Stimulated activated CD4-positive, alpha-beta T cell treated with anti-CD3 and anti-CD28 coated beads, Interleukin-15, amount 100 ng/mL, for 1 hour (primary cell): ENCODE measurements at regions not wholly inside any gene's neighbourhood (a gene's known extent, or its start where the extent isn't known, plus 50 kb on each side); places are given as distances from the start of the nearest gene placed in this dataset.

Experiments
- DNase-seq, 2 donors: peaks; one replicate each; pipeline ENCODE4 v3.0.0-alpha.2; 2020; ENCODE audit warnings: low read depth in 1 of 2, low spot score in 1 of 2

DNA sequence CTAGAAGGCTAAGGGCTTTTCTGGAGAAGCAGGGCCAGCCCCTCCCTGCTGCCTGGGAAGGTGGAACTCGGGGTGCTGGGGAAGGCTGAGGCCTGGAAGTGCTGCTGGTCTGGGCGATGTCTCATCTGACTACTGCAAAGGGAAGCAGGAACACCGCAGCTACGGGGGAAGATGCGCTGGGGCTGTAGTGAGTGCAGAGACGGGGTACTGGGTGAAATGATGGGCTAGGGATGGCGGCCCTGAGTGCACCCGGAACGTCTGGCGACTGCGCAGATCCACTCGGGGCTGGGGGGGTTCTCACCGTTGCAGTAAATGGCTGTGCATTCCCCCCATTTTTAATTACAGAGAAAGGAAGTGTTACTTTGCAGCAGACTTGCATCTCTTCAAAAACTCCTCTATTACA lies 195.4 kb upstream of the ADARB2 start:
- DNase-seq: no peak

DNA sequence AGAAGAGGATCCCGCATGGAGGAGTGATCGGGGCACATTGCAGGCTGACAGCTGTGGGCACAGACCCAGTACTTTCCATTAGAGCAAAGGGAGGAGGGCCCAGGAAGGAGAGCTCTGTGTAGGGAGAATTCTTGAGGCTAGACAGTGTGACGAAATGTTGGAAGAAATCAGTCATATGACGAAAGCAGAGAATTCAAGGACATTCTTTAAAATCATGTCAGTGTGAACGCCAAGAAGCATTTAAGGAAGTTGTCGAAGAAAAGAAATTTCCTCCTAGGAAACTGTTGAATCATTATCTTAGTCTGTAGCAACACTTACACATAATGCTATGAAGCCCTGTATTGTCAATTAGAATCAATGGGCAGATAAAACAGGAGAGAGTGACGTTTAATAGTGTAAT lies 191.3 kb upstream of the ADARB2 start:
- no peak for DNase-seq

DNA sequence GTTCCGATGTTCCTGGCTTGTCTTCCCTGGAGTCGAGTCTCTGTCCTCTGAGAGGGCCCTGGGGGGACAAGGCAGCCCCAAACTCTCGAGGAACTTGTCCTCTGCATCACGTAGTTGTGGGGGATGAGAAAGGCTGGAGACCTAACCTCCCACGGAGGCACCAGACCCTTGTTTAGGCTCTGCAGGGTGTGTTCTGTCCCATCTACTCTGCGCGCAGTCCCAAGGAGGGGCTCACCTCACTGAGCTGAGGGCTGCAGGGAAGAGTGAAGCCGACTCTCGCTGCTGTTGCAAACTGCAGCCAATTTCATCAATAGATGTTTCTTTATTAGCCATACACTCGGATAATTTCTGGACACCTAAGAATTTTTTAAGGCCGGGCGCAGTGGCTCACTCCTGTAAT lies 186.7 kb upstream of the ADARB2 start:
- no peak for DNase-seq

DNA sequence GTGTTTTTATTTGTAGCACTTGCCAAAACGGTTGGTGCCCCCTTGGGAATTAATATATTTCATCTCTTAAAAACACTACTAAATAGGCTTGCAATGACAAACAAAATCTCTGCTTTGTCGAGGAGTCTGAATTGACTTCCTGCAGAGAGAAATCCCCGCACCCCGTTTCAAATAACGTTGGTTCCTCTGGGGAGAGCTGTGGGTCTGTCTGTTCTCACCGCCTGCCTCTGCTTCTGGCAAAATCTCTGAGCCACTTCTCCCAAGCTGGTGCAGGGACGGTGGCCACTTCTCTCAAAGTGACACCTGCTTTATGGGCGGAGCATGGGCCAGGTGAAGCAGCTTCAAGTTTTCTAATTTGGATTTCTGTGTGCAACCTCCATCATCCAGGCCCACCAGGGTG lies 186.3 kb upstream of the ADARB2 start:
- DNase-seq: no peak

DNA sequence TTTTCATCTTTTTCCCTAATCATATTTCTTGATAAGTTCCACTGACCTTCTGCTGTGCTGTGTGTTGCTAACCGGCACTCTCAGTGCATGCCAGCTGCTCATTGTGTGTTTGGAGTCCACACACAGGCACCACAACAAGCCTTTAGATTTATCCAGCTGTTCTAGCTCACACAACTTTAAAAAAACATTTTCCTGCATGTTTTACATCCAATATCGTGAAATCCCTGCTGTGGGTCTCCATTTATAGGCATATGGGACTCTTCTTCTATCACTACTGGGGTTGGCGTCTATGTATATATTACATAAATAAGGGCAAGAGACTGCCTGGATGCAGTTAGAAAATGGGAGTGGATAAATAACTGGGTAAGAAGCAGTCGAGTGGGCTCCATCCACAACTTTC lies 183.6 kb upstream of the ADARB2 start:
- no peak for DNase-seq

DNA sequence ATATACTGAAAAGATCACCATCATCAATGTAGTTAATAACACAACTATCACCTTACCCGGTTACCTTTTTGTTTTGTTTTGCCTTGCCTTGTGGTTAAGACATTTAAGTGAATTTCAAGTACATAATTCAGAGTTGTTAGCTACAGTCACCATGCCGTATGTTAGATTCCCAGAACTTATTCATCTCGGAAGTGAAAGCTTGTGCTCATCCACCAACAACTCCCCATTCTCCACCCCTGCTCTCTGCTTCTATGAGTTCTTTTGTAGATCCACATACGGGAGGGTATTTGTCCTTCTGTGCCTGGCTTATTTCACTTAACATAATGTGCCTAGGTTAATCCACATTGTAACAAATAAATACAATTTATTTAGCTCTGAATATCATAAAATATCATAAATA lies 182.8 kb upstream of the ADARB2 start:
- no peak for DNase-seq

DNA sequence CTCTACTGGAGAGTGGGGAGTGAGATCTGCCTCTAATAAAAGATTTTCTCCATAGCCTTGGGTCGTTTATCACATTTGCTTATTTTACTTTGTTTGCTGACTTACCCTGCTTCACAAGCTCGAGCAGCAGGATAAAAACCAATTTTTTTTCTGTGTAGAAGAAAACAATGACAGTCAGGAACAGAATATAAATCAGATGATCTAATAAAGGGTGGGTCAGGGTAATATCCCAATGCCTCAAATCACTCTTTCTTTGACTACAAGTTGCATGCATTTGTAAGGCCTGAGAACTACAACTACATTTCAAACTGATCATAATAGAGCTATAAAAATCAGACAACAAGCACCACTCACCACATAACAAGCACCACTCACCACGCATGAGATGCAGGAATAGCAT lies 174.4 kb upstream of the ADARB2 start:
- no peak for DNase-seq

DNA sequence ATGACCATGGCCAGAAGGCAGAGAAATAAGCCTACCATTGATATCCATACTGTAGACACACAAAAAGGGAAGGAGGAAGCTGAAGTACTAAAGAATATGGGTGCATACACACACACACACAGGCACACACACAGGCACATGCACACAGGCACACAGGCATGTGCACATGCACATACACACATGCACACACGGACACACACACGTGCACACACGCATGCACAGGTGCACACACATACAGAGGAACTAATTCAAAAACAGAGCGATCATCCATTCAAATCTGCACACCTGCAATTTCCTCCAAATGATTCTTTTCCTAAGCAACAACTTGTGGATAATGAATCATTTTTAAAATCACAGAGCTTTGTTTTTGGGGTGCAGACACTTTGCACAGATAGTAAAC lies 166.7 kb upstream of the ADARB2 start:
- DNase-seq: no peak

DNA sequence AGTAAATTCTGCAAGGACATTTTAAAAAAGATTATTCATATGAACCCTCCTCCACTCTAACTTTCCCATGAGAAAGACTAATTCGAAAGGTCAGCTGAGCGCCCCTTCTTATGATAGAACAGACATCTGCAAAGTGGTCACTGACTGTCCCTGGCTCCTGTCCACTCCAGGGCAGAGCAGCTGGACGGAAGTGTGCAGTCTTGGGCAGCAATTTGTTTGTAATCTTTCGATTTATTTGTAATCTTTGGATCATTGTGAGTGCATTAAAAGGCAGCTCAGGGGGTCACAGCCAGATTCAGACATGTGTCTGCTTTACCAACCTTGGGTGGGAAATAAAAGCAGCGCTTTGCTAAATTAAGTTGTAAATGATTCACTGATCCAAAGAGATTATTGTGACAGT lies 158.8 kb upstream of the ADARB2 start:
- no peak for DNase-seq

DNA sequence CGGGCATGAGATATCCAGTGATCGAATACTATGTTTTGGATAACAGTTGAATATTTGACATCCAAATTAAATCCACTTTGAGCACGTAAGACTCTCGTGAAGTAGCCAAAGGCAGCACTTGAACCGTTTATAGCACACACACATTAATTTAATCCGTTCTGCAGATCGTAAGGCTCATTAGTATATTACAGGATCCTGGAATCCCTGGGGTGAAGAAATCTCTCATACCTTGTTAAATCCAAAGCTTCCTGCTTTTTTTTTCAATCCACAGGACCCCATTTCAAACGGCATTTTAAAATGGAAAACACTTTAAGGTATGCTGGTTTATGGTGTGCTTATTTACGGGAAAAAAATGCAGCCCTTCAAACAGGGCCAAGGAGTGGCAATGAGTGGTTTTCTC lies 158.4 kb upstream of the ADARB2 start:
- DNase-seq: no peak

DNA sequence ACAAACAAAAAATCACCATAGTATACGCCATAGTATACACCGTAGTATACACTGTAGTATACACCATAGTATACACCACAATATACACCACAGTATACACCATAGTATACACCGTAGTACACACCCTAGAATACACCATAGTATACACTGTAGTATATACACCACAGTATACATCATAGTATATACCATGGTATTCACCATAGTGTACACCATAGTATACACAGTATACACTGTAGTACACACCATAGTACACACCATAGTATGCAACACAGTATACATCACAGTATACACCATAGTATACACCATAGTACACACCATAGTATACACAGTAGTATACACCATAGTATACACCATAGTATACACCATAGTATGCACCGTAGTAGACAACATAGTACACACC lies 157.6 kb upstream of the ADARB2 start:
- DNase-seq: no peak

DNA sequence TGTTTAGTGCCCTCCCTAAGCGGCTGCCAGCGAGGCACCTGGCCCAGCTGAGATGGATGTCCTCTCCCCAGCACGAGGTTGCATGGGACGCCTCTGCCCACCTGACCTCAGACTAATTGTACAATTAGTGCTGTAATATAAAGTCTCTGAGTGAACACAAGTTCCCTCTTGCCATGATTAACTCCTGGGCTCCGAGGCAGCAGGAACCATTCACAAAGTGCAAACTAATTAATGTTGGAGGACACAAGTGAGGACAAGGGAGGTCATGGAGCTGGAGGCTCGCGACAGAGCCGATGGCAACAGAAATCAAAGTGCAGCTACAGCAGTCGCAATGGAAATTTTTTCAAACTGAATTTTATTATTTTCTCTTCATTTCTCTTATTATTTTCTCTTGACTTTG lies 156.6 kb upstream of the ADARB2 start:
- no peak for DNase-seq

DNA sequence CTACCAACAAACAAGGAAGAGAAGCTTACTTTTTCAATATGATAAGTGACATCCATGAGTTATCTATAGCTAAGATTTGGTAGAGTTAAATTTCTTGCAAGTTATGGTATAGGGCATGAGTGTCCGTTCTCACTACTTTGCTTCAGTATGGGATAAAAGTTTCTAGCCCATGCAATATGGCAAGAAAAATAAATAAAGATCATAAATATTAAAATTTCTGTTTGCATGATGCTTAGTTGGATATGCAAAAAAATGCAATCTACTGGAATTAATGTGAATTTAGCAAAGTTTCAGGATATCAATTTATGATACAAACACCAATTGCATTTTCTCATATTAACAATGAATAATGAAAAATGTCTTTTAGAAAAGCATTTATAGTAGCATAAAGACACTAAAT lies 148.7 kb upstream of the ADARB2 start:
- DNase-seq: no peak

DNA sequence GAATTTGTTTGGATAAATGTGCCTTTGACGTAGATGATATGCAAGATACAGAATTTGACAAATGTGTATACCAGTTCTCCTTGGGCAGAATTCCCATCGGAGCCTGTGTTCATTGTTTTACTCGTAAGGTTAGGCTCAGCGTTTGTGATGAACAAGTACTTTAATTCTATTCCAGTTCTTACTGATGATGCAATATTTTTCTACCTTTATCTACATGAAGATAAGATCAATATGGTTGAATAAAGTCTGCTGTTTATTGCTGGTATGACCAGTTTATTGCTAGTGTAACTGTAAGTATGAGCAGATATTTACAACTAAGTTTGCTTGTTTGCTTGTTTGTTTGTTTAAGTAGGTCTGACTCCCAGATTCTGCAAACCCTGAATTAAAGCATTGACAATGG lies 145.4 kb upstream of the ADARB2 start:
- DNase-seq: no peak

DNA sequence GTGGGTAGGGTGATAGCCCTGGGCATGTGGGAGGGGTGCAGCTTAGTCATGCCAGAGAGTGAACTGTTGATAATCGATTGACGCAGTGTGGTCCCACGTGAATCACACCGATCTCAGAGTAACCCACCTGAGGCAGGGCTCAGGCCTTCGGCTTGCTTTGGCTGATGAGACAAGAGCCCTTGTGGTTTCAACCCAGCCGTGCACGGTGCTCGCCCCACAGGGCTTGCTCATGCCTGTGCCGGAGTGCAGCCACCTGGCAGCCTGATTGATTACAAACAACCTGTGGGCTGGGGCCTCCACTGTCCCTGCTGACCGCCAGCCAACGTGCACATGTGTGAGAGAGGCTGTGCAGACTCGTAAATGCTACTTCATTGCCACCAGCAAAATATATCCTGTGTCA lies 144.9 kb upstream of the ADARB2 start:
- DNase-seq: no peak

DNA sequence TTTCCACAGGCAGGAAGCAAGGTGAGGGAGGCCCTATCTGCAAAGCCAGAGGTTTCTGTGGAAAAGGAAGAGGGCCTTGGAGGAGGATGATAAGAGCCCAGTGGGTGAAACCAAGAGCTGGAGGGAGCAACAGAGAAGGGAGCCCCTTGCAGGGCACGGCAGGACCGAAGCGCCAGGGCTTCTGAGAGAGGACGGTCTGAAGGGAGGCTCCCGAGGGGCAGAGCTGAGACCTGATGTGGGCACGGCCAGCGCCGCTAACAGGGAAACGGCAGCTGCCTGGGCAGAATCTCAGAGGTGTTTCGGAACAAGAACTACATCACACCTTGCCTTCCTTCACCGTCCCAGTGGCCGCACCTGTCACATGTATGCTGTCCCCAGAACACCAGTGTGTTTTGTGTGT lies 144.3 kb upstream of the ADARB2 start:
- no peak for DNase-seq

DNA sequence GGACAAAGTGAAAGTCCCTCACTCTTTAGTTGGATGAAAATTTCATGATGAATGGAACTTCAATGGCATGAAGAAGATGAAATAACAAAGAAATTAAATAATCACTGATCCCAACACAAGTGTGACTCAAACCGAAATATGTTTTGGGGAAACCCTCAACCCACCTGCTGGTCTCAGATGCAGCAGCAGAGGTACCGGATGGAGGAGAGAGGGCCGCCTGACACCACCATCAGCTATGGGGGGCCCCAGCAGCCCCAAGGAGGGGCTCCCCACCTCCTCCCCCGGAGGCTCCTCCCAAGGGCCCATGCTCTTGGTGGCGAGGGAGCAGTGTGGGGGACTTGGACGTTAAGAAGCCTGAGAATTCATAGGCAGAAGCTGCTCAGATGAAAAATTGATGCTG lies 137.2 kb upstream of the ADARB2 start:
- no peak for DNase-seq

DNA sequence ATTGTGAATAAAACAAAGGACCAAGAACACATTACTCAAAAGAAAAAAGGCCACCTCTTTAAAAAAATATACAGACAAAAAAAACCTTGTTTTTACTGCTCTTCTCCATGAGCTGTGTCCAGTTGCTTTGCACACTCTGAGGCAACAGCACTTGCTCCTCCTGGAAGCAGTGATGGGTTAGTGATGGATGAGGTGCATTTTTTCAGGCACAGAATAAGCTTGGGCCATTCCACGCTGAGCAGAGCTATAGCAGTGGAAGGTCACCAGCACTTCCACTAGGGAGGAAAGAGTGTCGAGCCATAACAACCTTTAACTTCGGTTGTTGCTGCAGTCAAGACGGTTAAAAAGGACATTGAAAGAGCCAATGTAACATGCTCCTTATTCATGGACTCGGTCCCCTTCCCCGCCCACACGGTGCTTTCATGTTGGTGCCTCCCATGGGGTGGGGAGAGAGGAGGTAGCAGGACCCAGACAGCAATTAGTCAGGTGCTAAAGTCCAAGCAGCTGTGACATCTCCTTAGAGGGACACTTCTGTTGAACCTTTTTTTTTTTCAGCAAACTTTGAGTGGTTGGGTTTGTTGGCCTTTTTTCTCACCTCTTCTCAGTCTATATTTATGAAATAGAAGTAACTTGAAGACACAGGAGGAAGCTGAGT lies 136.5 kb upstream of the ADARB2 start:
- no peak for DNase-seq

DNA sequence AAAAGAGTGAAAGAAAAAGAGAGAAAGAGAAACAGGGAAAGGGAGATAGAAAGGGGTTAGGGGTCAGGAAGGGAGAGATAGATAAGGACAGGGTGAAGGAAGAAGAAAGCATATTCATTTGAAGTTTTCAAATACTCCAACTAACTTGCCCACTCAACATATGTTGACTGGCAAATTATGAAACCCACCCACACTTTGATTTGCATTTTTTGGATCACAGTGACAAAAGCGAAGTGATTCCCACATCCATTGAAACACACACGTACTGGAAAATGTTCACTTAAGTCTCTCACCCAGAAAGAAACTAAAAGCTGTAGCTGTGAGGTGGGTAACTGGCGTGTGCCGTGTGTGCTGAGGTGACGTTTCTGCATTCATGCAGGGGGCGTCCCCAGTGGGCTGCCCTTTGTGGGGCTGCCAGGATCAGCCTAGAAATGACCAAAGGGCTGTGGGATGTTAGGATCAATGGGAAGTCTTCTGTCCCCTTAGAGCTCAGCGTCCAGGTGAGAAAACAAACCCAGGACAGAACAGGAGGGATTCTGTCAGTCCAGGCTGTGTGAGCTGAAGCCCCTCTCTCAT lies 134.9 kb upstream of the ADARB2 start:
- DNase-seq: no peak

DNA sequence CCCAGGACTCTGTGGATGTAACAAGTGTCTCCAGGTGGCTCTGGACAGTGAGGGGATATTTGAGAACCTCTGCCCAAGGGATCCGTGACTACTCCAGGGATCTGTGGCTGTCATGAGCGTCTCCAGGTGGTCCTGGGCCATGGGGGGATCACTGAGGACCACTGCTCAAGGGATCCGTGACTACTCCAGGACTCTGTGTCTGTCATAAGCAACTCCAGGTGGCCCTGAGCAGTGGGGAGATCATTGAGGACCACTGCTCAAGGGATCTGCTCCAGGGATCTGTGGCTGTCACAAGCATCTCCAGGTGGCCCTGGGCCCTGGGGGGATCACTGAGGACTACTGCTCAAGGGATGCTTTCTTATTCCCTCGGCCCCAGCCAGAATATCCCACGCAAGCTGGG lies 133.2 kb upstream of the ADARB2 start:
- DNase-seq: no peak

DNA sequence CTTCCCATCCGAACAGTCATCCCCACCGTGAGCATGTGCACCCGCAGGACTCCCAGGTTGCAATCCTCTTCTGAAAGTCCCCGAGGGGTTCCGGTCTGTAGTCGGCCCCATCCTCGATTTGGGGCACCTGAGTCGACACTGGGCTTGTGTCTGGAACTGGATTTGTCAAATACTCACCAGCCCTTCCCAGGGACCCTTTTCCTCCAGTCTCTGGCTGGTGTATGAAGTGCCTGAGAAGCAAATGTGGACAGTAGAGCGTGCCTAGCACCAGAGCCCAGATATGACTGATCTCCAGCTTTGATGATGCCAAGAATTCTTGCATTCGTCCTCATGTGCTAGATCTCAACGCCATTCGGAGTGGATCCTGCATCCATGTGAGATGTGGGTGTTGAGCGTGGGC lies 132.5 kb upstream of the ADARB2 start:
- DNase-seq: no peak

DNA sequence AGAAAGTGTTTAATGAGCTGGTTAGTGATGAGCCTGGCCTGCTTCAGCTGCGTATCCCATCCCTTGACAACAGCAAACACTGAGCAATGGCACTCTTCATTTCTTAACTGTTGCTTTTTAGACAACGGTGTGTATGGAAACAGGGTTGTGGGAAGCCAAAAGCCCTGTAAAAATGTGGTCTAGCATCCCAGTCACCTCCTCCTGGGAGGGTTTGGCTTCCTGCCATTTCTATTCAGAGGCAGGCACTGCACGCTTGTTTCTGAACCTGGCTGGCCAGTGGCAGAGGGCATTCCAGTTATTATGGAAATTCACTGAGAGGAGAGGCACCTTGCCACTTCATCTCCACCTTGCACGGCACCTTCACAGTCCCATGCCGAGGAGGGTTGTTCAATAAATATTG lies 123.0 kb upstream of the ADARB2 start:
- DNase-seq: no peak

DNA sequence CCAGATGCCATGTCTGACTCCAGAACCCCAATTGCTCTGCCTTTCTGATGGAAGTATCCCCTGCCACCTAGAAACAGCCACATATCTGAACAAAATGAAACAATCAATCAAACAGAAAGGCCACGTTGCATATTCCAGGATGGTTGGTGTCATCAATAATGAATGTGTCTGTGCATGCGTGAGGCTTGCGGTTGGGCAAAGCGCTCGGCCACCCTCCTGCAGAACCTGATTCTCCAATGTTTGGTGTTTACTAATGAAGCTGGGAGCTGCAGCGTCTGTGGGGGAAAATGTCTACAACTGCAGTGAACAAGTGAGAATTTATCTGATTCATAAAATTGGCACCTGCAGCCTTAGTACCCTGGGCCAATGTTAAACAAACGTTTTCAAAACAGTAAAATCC lies 121.2 kb upstream of the ADARB2 start:
- no peak for DNase-seq

DNA sequence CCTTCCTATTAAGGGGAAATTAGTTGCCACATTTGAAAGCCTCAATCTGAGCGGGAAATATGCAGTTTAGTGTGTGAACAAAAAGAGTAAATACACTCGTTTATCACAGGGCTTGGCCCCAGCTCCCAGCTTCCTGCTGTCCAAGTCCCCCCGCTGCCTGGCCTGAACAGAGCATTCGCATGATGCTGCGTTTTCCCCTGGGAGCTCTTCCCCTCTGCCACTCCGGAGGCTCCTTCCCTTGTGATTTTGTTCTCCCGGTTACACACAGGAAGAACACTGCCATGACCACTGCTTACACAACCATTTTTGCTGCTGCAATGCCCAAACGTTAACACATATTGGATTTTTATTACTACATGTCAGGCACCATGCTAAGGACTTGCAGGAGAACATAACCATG lies 120.7 kb upstream of the ADARB2 start:
- DNase-seq: no peak
